ENCODE measurements at regions not wholly inside any gene's neighbourhood (a gene's known extent, or its start where the extent isn't known, plus 50 kb on each side); places are given as distances from the start of the nearest gene placed in this dataset.
"Not testable (repeated sequence)": the region's sequence is repeated elsewhere in the genome, so short reads cannot be mapped to it uniquely, and the experiment has no call there.

- no peak for DNase-seq
Measured at GRCh38 chr5:40210694-40211093, 469.0 kb upstream of the PTGER4 start.

DNA sequence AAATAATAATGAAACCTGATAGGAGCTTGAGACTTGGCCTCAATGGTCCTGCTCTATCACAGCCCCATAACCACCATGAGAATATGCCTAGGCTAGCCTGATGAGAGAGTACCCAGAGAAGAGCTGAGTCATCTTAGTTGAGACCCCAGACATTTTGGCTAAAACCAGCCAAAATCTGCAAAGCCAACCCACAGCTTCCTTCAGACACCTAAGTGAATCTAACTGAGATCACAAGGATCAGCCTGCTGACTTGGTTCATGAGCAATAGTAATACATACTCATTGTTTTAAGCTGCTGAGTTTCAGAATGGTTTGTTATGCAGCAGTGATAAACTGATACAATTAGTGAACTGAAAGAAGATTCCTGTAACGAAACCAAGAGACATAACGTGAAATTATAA, 473.7 kb upstream of the PTGER4 start:
- DNase-seq, result no peak

DNA sequence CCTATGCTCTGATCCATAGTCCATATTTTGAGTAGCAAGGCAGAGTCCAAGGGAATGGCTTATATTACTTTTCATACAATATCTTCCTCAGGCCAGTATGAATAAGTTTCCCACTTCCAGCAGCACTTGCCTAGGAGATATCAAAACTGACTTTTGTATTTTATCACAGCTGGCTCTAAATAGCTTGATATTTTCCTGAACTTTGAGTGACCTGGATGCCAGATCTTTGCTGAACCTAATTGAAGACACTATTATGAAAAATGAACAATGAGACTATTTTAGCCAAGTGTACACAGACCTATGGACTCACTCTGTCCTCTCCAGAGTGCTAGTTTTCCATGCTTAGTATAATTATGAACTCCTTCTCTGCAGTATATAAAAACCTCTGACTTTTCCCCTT, 475.6 kb upstream of the PTGER4 start:
- no peak for DNase-seq

DNA sequence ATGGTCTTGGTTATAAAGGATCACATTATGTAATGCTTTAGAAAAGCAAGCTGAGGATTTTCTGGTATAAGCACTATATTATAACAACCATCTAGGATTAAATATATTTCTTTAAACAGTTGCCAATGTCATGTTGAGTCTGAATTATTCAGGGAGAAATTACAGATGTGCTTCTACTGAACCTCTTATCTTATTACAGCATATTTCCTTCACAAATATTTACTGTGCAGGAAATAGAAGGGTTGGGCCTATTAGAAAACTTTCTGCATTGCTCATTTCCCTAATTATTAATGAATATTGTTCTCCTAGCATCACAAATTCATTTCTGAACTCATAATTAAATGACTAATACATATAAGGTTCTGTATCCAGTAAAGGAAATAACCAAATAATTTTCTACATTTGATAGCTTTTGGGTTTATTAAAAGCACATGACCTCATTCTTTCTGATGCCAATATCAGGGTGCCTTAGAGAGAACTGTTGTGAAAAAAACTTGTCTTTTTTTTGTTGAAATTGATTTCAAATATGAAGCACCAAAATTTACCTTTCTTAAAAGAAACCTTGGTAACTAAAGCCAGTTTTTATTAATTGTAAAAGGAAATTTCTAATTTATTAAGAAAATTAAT, 476.8 kb upstream of the PTGER4 start:
- DNase-seq, result no peak

DNA sequence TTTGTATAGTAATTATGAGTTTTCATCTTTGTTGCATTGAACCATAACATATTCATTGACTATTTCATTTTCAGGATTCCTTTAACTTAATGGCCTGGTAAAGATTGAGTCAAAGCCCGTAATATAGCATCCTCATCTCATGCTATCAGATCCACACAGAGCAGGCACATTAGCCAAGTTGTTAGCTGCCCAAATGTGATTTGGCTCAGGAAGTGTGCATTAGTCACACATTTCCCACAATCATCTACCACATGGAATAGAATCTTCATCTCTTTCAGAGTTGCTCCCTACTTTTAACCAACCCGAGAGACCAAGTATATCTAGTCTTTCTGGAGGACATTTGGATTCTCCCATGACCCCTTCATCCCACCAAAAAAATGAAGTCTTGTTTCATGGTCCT, 481.0 kb upstream of the PTGER4 start:
- no peak for DNase-seq

- not testable (repeated sequence) for DNase-seq
Measured at GRCh38 chr5:40195574-40195973, 484.1 kb upstream of the PTGER4 start.

DNA sequence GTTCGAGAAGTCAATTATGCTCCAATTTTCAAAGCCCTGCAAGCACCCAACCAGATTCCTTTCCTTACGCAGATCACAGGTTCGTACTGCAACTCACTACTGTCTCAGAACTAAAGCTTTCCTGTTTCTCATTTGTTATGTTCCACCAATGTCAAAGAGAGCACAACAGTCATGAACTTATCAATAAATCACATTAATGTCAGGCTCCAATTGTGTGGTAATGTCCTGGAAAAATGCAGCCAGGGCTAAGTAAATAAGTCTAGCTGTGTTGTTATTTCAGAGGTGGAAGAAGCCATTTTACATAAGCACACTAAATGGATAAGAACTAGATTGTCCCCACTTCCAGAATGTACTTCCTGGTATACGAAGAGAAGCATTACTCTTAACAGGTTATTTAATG, 488.6 kb upstream of the PTGER4 start:
- DNase-seq, result no peak

- DNase-seq, result no peak
Measured at GRCh38 chr5:40172721-40173120, 507.0 kb upstream of the PTGER4 start.

DNA sequence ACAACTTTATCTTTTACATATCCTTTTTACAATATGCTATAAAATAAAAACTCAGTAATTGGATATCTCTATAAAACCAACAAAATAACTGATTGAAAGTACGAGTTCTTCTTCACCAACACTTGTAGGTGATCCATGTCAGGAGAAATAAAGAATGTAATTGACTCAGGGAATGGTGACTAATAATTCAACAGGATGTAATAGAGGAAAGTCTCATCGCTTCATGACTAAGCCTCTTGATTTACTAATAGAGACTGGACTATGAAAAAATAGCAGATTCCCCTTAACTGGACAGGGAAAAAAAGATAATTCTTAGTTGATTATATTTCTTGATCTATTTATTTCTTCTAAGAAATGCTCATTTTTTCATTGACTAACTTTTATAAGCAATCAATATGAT, 507.7 kb upstream of the PTGER4 start:
- DNase-seq, result no peak

- no peak for DNase-seq
Measured at GRCh38 chr5:40167283-40167682, 512.4 kb upstream of the PTGER4 start.

DNA sequence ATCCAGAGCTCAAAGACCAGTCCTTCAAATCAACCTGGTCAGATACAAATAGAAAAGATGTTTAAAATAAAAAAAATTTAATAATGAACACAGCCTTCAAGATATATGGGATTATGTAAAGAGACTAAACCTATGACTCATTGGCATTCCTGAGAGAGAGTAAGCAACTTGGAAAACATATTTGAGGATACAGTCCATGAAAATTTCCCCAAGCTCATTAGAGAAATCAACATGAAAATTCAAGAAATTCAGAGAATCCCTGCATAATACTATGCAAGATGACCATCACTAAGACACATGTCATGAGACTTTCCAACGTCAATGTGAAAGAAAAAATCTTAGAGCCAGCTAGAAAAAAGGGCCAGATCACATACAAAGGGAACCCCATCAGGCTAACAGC, 512.9 kb upstream of the PTGER4 start:
- no peak for DNase-seq

DNA sequence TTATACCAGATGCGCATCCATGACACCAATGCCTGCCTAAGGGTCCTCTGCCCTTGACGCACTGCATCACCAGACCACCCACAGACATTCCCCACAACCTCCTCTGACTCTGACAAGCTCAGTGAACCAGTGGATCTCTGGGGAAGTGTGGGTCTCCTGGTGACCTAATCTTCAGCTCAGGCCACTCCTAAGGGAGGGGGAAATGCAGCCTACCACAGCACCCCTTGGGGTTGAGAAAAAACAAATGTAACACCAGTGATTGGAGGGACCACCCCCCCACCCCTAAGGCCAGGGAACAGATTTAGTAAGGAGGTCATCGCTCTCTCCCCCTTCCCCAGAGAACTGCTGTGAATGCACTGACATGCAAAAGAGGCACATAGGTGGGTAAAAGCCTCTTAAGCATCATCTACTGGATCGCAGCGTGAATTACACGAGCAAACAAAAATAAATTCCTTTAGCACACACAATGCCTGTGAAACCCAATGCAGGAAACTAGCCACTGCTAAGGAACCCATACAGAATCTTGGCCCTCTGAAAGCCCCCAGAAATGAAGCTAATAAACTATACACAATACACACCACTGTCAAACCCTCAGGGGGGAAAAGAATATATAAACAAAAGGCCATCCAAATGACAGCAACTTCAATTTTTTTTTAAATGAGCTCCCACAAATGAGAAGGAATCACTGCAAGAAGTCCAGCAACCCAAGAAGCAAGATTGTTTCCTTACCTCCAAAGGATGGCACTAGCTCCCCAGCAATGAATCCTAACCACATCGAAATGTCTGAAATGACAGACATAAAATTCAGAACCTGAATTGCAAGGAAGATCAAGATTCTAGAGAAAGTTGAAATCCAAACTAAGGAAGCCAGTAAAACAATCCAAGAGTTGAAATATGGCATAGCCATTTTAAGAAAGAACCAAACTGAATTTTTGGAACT, 513.7 kb upstream of the PTGER4 start:
- no peak for DNase-seq

GRCh38 chr5:40165106-40165788, 514.5 kb upstream of the PTGER4 start:
- no peak for DNase-seq

DNA sequence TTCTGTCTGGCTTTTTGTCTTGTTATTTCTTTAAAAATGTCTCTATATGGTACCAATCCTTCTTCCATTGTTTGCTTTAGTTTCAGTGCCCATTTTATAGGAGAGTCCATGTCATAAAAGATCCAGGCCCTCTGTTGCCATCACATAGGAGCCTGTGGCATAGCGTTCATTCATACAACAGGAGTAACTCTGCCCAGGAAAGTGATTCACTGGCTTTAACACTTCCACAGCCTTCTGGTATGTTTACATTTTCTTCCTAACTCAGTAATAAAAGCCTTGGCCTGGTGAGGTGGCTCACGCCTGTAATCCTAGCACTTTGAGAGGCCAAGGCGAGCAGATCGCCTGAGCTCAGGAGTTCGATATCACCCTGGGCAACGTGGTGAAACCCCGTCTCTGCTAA, 519.3 kb upstream of the PTGER4 start:
- DNase-seq, result no peak

GRCh38 chr5:40154194-40154593, 525.5 kb upstream of the PTGER4 start:
- DNase-seq, result no peak

- DNase-seq, result no peak
Measured at GRCh38 chr5:40150896-40151295, 528.8 kb upstream of the PTGER4 start.

- no peak for DNase-seq
Measured at GRCh38 chr5:40141896-40142295, 537.8 kb upstream of the PTGER4 start.

DNA sequence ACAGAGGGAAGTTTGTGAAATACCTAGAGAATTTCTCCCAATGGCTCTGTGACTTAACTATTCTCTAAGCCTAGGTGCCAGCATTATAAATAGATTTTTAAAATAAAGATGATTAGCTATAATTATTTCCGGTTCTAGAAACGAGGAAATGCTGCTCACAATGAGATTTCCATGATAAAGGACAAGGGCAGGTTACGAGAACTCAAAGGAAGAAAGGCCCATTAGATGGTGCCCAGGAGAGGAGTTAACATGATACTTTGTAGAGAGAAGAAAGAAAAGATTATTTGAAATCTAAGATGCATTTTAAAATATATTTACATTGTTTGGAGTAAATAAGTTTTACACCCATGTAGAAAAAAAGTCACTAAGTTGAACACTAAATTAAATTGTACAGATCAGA, 538.3 kb upstream of the PTGER4 start:
- DNase-seq, result no peak

DNA sequence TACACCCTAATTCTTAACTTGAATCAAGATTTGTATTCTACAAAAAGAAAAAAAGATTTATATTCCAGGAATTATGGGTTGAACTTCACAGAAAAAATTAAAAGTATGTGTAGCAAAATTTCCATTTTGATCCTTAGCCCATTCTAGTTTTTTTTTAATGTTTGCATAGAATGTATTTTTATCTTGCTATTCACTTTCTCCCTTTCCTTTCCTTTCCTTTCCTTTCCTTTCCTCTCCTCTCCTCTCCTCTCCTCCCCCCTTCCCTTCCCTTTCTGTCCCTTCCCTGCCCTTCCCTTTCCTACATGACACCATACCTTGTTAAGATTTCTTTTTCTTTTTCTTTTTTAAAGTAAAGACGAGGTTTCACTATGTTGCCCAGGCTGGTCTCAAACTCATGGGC, 542.5 kb upstream of the PTGER4 start:
- DNase-seq, result no peak

GRCh38 chr5:40134883-40135520, 544.7 kb upstream of the PTGER4 start:
- DNase-seq, result no peak

- DNase-seq, result no peak
Measured at GRCh38 chr5:40124367-40124766, 555.3 kb upstream of the PTGER4 start.

- no peak for DNase-seq
Measured at GRCh38 chr5:40121236-40121635, 558.5 kb upstream of the PTGER4 start.

DNA sequence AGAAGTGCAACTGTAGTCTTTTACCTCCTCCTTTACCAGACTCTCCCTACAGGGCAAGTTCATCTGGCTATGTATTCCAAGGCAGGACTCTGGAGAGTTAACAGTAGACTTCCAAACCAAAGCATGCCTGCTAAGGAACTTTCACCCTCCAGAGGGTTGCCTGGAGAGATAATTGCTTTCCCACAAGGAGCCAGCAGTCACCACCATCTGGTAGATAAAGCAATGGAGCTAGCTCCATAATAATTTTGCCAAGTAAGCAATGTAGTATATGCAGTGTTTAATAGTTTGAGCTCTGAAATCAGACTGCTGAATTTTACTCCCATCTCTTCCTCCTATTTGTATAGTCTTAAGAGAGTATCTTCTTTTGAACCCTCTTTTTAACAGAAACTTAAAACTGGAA, 566.8 kb upstream of the PTGER4 start:
- DNase-seq, result peak in 1 of 2 experiments; percentile 21

Measured in NCI-H446 (cell line).